Uterus (tissue), 3 donors: ENCODE measurements at regions not wholly inside any gene's neighbourhood (a gene's known extent, or its start where the extent isn't known, plus 50 kb on each side); places are given as distances from the start of the nearest gene placed in this dataset.

Experiments used
- DNase-seq, 2 donors: peaks; one replicate each; pipeline ENCODE4 v3.0.0-alpha.2; 2019 to 2020
- H3K27ac ChIP-seq, 2 donors: fragments of 200-600 bp; sonication (generic); 1 replicate in 1 of 2; 2 replicates in 1 of 2; pipeline ENCODE4 v1.5.1; 2016 to 2018
- H3K27me3 ChIP-seq, 2 donors: fragments of 200-600 bp; sonication (generic); one replicate each; pipeline ENCODE4 v1.5.1; 2018 to 2019; ENCODE audit warnings: control low read depth in 1 of 2
- H3K36me3 ChIP-seq, 2 donors: fragments of 200-600 bp; sonication (generic); one replicate each; pipeline ENCODE4 v1.5.1; 2019; ENCODE audit warnings: control low read depth in 1 of 2
- H3K4me1 ChIP-seq, 2 donors: fragments of 200-600 bp; sonication (generic); one replicate each; pipeline ENCODE4 v1.5.1; 2018 to 2019; ENCODE audit warnings: control low read depth in 1 of 2
- H3K4me3 ChIP-seq, 2 donors: fragments of 200-600 bp; sonication (generic); 1 replicate in 1 of 2; 2 replicates in 1 of 2; pipeline ENCODE4 v1.5.1; 2018 to 2019; ENCODE audit warnings: mild to moderate bottlenecking in 1 of 2
- H3K9me3 ChIP-seq, 2 donors: fragments of 200-600 bp; sonication (generic); one replicate each; pipeline ENCODE4 v1.5.1; 2019; ENCODE audit warnings: control low read depth in 1 of 2
- CTCF ChIP-seq, 4 experiments: fragments of 200-600 bp in 2 of 4; fragments of 450-650 bp in 2 of 4; sonication (generic) in 2 of 4; IDR thresholded peaks; one replicate each; pipeline ENCODE4 v1.5.1; 2016 to 2019; ENCODE audit warnings: antibody characterized with exemption in 4 of 4, mild to moderate bottlenecking in 2 of 4, moderate library complexity in 1 of 4
- POLR2A ChIP-seq, 2 donors: fragments of 450-650 bp; IDR thresholded peaks; one replicate each; pipeline ENCODE4 v1.6.1; 2016; ENCODE audit warnings: antibody characterized with exemption in 2 of 2, mild to moderate bottlenecking in 1 of 2, moderate library complexity in 1 of 2
- intact Hi-C: fragments of 100-400 bp; cut with DNase I; formaldehyde crosslinking; loops from one replicate; pipeline ENCODE4 v1.15.1; 2023; ENCODE audit warnings: low total_unique reads
- donor health status: DM: yes; HTN: yes; CAD: no.

GRCh38 chr6:12645941-12646340 is 70.6 kb upstream of the PHACTR1 start:
- Histone ChIP-seq H3K4me3 (no peak overlapping the region), H3K4me1 (no peaks in the 10 kb centered on the region), H3K27ac (no peak overlapping the region), H3K27me3 (no peaks in the 10 kb centered on the region), H3K9me3 (no peaks in the 10 kb centered on the region), H3K36me3 (no peaks in the 10 kb centered on the region)
- intact Hi-C loops: no loop called here
- TF ChIP-seq CTCF (IDR thresholded peaks at IDR 0.05): no peak
- DNase-seq: no peak

GRCh38 chr6:12648171-12648570 is 68.4 kb upstream of the PHACTR1 start:
- H3K4me3 ChIP-seq: no peak overlapping the region
- no peaks in the 10 kb centered on the region for H3K9me3 ChIP-seq
- no peaks in the 10 kb centered on the region for H3K27me3 ChIP-seq
- H3K4me1 ChIP-seq: no peaks in the 10 kb centered on the region
- no peak for DNase-seq
- H3K27ac ChIP-seq: no peak overlapping the region
- no peak for TF ChIP-seq CTCF (IDR thresholded peaks at IDR 0.05)
- TF ChIP-seq POLR2A (IDR thresholded peaks at IDR 0.05): no peak
- intact Hi-C loops: no loop called here
- H3K36me3 ChIP-seq: no peaks in the 10 kb centered on the region

GRCh38 chr6:12649325-12649724 is 67.2 kb upstream of the PHACTR1 start:
- TF ChIP-seq CTCF (IDR thresholded peaks at IDR 0.05): no peak
- TF ChIP-seq POLR2A (IDR thresholded peaks at IDR 0.05): no peak
- Histone ChIP-seq H3K9me3 (no peaks in the 10 kb centered on the region), H3K27ac (no peak overlapping the region), H3K36me3 (no peaks in the 10 kb centered on the region), H3K27me3 (no peaks in the 10 kb centered on the region), H3K4me3 (no peak overlapping the region), H3K4me1 (no peaks in the 10 kb centered on the region)
- DNase-seq: no peak
- intact Hi-C loops: no loop called here

- no peaks in the 10 kb centered on the region for H3K36me3 ChIP-seq
- TF ChIP-seq POLR2A (IDR thresholded peaks at IDR 0.05) (no peak), CTCF (IDR thresholded peaks at IDR 0.05) (no peak)
- no peak overlapping the region for H3K27ac ChIP-seq
- no peaks in the 10 kb centered on the region for H3K27me3 ChIP-seq
- no peak overlapping the region for H3K4me3 ChIP-seq
- intact Hi-C loops: no loop called here
- no peaks in the 10 kb centered on the region for H3K4me1 ChIP-seq
- no peak for DNase-seq
- no peaks in the 10 kb centered on the region for H3K9me3 ChIP-seq
These were observed 63.1 kb upstream of the PHACTR1 start for GRCh38 chr6:12653486-12653885.

GRCh38 chr6:12654107-12654506 is 62.5 kb upstream of the PHACTR1 start:
- DNase-seq: no peak
- no peaks in the 10 kb centered on the region for H3K9me3 ChIP-seq

More at GRCh38 chr6:12654107-12654506, 62.5 kb upstream of the PHACTR1 start:
- no peaks in the 10 kb centered on the region for H3K36me3 ChIP-seq
- no peak overlapping the region for H3K27ac ChIP-seq
- no peak for TF ChIP-seq CTCF (IDR thresholded peaks at IDR 0.05)
- no peak for TF ChIP-seq POLR2A (IDR thresholded peaks at IDR 0.05)
- H3K27me3 ChIP-seq: no peaks in the 10 kb centered on the region
- H3K4me1 ChIP-seq: no peaks in the 10 kb centered on the region
- H3K4me3 ChIP-seq: no peak overlapping the region
- intact Hi-C loops: no loop called here
